HepG2 (cell line): ENCODE measurements at regions not wholly inside any gene's neighbourhood (a gene's known extent, or its start where the extent isn't known, plus 50 kb on each side); places are given as distances from the start of the nearest gene placed in this dataset.

Experiments
- ATAC-seq: fragments of 200-7000 bp; cut with Tn5 transposase; 3 replicates; pipeline ENCODE4 v1.9.1; 2020; ENCODE audit warnings: mild to moderate bottlenecking, moderate library complexity
- BruUV-seq: library from RNA; stranded (reverse); fragments of 400-500 nt; replicated peaks from 2 replicates; lab custom pipeline; 2021; lab: Mats Ljungman, UMichigan
- CTCF ChIA-PET: fragments of 300-600 bp; formaldehyde crosslinking; extraction: SDS; loops from one replicate; lab custom pipeline; 2021; ENCODE audit warnings: low total read pairs, inconsistent platforms, low intra/inter-chr PET ratio; lab: Yijun Ruan, JAX
- POLR2A ChIA-PET: fragments of 350-600 bp; sonication (Branson Sonifier 250); formaldehyde crosslinking; loops from one replicate; lab custom pipeline; 2020; ENCODE audit warnings: antibody characterized with exemption, inconsistent platforms; lab: Yijun Ruan, JAX
- DNase-seq: peaks from one replicate; pipeline ENCODE4 v3.0.0-alpha.2; 2015; ENCODE audit warnings: low spot score
- FAIRE-seq: peaks from 3 replicates; lab custom pipeline; 2011; peaks lifted over from hg19 to GRCh38; lab: Jason Lieb, UNC
- H2AFZ ChIP-seq: one replicate; pipeline ENCODE4 v1.6.1; 2011; ENCODE audit warnings: low read length, inconsistent platforms
- H3K27ac ChIP-seq: fragments of 300-600 bp; 3 replicates; pipeline ENCODE4 v1.8.0; 2011; ENCODE audit warnings: mixed run types, mild to moderate bottlenecking, mixed read lengths, low read length, inconsistent platforms; ENCODE audit not compliant: insufficient read depth; ENCODE audit errors: extremely low read length
- H3K27me3 ChIP-seq, 2 experiments: fragments of 200-600 bp in 1 of 2; 2 replicates in 1 of 2; 3 replicates in 1 of 2; pipeline versions ENCODE4 v1.6.0 to v1.8.0; 2011; ENCODE audit warnings: low read length in 2 of 2, mild to moderate bottlenecking in 2 of 2, moderate library complexity in 2 of 2, inconsistent platforms in 1 of 2; ENCODE audit not compliant: insufficient read depth in 2 of 2, control insufficient read depth in 1 of 2
- H3K36me3 ChIP-seq, 2 experiments: fragments of 200-600 bp in 1 of 2; replicated peaks in 1 of 2; 2 replicates in 1 of 2; 3 replicates in 1 of 2; pipeline versions ENCODE4 v1.5.1 to v1.8.0; 2011; ENCODE audit warnings: low read length in 2 of 2, inconsistent platforms in 1 of 2; ENCODE audit not compliant: insufficient read depth in 2 of 2, control insufficient read depth in 1 of 2
- H3K4me1 ChIP-seq: 2 replicates; pipeline ENCODE4 v1.5.1; 2012; ENCODE audit warnings: low read length, inconsistent platforms; ENCODE audit not compliant: insufficient read depth
- H3K4me2 ChIP-seq: 2 replicates; pipeline ENCODE4 v1.6.0; 2011; ENCODE audit warnings: low read depth, low read length, inconsistent platforms
- H3K4me3 ChIP-seq, 3 experiments: fragments of 200-600 bp in 1 of 3; sonication (generic), shearing (Covaris generic) in 1 of 3; replicated peaks in 1 of 3; 2 replicates each; pipeline ENCODE4 v1.5.1; 2011 to 2016; ENCODE audit warnings: low read length in 3 of 3, inconsistent platforms in 2 of 3, low read depth in 2 of 3, mild to moderate bottlenecking in 2 of 3, control low read depth in 1 of 3, mixed read lengths in 1 of 3; ENCODE audit not compliant: insufficient read depth in 1 of 3
- H3K79me2 ChIP-seq: one replicate; pipeline ENCODE4 v1.6.1; 2011; ENCODE audit warnings: low read length, inconsistent platforms; ENCODE audit not compliant: insufficient read depth
- H3K9ac ChIP-seq: 2 replicates; pipeline ENCODE4 v1.6.0; 2011; ENCODE audit warnings: mild to moderate bottlenecking, low read depth, low read length, inconsistent platforms; ENCODE audit not compliant: insufficient read depth
- H3K9me3 ChIP-seq: 2 replicates; pipeline ENCODE4 v1.5.1; 2012; ENCODE audit warnings: mild to moderate bottlenecking, low read length
- H4K20me1 ChIP-seq: 2 replicates; pipeline ENCODE4 v1.6.0; 2011; ENCODE audit warnings: inconsistent platforms, mild to moderate bottlenecking, low read length, moderate library complexity; ENCODE audit not compliant: insufficient read depth
- FLYWCH1 ChIP-seq: sonication (generic); formaldehyde crosslinking; IDR thresholded peaks from 2 replicates; pipeline ENCODE4 v1.8.1; 2023; ENCODE audit warnings: mild to moderate bottlenecking, missing genetic modification reagents
- FOSL1 ChIP-seq: sonication (generic); formaldehyde crosslinking; IDR thresholded peaks from 2 replicates; pipeline ENCODE4 v1.9.0; 2021; ENCODE audit warnings: missing genetic modification reagents, borderline replicate concordance
- MED1 ChIP-seq: sonication (generic); formaldehyde crosslinking; IDR thresholded peaks from 2 replicates; pipeline ENCODE4 v1.4.0; 2020; ENCODE audit warnings: missing genetic modification reagents
- REXO4 ChIP-seq: sonication (generic); formaldehyde crosslinking; IDR thresholded peaks from 2 replicates; pipeline ENCODE4 v1.8.0; 2022; ENCODE audit warnings: missing genetic modification reagents, mild to moderate bottlenecking, borderline replicate concordance
- SSRP1 ChIP-seq: IDR thresholded peaks from 2 replicates; pipeline ENCODE4 v1.6.1; 2016; ENCODE audit warnings: control low read depth
- ZNF460 ChIP-seq: sonication (generic); formaldehyde crosslinking; IDR thresholded peaks from 2 replicates; pipeline ENCODE4 v1.5.1; 2020; ENCODE audit warnings: missing genetic modification reagents, mild to moderate bottlenecking, borderline replicate concordance
- ZNF550 ChIP-seq: sonication (generic); formaldehyde crosslinking; IDR thresholded peaks from 2 replicates; pipeline ENCODE4 v1.4.0; 2020; ENCODE audit warnings: mild to moderate bottlenecking, missing genetic modification reagents, borderline replicate concordance
- WGBS: methylation state at CpG from one replicate; pipeline ENCODE4 v1.1.6; 2017; ENCODE audit warnings: low lambda C conversion rate; 5-methylcytosine and 5-hydroxymethylcytosine counted together
- in situ Hi-C: cut with HindIII; loops from 2 replicates; pipeline ENCODE4 v1.10.0; 2017; ENCODE audit warnings: low pct_unique_long_range_greater_than_20kb; ENCODE audit not compliant: extremely low pct_ligation_motif_present
- intact Hi-C: fragments of 100-400 bp; cut with micrococcal nuclease; formaldehyde crosslinking; loops from one replicate; pipeline ENCODE4 v1.10.0; 2022; ENCODE audit not compliant: unreplicated experiment
- TF ChIP-seq, protein P1 (sequence below): sonication (generic); formaldehyde crosslinking; IDR thresholded peaks from 2 replicates; pipeline ENCODE4 v1.8.0; 2022; ENCODE audit warnings: mild to moderate bottlenecking, missing genetic modification reagents, moderate library complexity
- TF ChIP-seq, protein P2 (sequence below): sonication (generic); formaldehyde crosslinking; IDR thresholded peaks from 2 replicates; pipeline ENCODE4 v1.5.0; 2020; ENCODE audit warnings: missing genetic modification reagents, mild to moderate bottlenecking, borderline replicate concordance
- TF ChIP-seq, protein P3 (sequence below): sonication (generic); formaldehyde crosslinking; IDR thresholded peaks from 2 replicates; pipeline ENCODE4 v1.9.0; 2021; ENCODE audit warnings: missing genetic modification reagents, borderline replicate concordance

DNA sequence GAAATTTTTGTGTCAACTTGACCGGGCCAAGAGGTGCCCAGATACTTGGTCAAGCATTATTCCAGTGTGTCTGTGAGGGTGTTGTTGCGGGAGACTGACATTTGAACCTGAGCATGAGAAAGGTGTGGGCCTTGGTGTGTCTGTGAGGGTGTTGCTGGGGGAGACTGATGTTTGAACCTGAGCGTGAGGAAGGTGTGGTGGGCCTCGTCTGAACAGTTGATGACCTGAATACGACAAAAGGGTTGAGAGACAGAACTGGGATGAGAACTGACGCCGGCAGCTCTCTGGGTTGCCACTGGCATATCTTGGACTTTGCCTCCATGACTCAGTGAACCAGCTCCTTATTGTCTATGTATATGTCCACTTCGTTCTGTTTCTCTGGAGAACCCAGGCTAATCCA is 240.5 kb downstream of the ERMARD start (continued):
- TF ChIP-seq, protein P1, sequence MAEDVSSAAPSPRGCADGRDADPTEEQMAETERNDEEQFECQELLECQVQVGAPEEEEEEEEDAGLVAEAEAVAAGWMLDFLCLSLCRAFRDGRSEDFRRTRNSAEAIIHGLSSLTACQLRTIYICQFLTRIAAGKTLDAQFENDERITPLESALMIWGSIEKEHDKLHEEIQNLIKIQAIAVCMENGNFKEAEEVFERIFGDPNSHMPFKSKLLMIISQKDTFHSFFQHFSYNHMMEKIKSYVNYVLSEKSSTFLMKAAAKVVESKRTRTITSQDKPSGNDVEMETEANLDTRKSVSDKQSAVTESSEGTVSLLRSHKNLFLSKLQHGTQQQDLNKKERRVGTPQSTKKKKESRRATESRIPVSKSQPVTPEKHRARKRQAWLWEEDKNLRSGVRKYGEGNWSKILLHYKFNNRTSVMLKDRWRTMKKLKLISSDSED (CRISPR knock-in tag), result no peak
- TF ChIP-seq, protein P2, sequence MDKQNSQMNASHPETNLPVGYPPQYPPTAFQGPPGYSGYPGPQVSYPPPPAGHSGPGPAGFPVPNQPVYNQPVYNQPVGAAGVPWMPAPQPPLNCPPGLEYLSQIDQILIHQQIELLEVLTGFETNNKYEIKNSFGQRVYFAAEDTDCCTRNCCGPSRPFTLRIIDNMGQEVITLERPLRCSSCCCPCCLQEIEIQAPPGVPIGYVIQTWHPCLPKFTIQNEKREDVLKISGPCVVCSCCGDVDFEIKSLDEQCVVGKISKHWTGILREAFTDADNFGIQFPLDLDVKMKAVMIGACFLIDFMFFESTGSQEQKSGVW (CRISPR knock-in tag), result no peak
- no peak for TF ChIP-seq ZNF460
- TF ChIP-seq FLYWCH1 (CRISPR knock-in tag), result no peak
- no peak for TF ChIP-seq REXO4 (CRISPR knock-in tag)
- TF ChIP-seq FOSL1, result no peak

DNA sequence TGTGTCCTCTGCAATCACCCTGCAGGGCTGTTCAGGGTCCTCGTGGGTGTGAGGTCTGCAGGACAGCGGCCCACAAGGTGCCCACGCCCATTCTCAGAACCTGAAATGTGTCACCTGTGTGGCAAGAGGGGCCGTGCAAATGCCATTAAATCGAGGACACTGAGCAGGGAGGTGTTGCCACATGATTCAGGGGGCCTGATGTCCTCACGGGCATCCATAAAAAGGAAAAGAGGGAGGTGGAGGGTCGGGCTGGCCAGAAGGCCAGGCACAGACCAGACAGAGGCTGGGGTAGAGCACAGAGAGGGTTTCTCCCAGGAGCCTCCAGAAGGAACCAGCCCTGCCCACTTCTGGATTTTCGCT is 239.6 kb downstream of the ERMARD start:
- no peak overlapping the region for H2AFZ ChIP-seq
- WGBS, result 15% methylated on average over 8 of the region's 8 CpGs
- no peaks in the 10 kb centered on the region for H4K20me1 ChIP-seq
- H3K79me2 ChIP-seq, result no peaks in the 10 kb centered on the region
- H3K9me3 ChIP-seq, result no peaks in the 10 kb centered on the region
- ATAC-seq (no peak), DNase-seq (no peak), FAIRE-seq (no peak)
- in situ Hi-C loops, result no loop called here
- no peak overlapping the region for H3K4me2 ChIP-seq
- H3K9ac ChIP-seq, result no peak overlapping the region
- H3K4me1 ChIP-seq, result no peaks in the 10 kb centered on the region
- TF ChIP-seq SSRP1 (CRISPR knock-in tag) (no peak), ZNF550 (CRISPR knock-in tag) (no peak), MED1 (CRISPR knock-in tag) (no peak)
- TF ChIP-seq, protein P3, sequence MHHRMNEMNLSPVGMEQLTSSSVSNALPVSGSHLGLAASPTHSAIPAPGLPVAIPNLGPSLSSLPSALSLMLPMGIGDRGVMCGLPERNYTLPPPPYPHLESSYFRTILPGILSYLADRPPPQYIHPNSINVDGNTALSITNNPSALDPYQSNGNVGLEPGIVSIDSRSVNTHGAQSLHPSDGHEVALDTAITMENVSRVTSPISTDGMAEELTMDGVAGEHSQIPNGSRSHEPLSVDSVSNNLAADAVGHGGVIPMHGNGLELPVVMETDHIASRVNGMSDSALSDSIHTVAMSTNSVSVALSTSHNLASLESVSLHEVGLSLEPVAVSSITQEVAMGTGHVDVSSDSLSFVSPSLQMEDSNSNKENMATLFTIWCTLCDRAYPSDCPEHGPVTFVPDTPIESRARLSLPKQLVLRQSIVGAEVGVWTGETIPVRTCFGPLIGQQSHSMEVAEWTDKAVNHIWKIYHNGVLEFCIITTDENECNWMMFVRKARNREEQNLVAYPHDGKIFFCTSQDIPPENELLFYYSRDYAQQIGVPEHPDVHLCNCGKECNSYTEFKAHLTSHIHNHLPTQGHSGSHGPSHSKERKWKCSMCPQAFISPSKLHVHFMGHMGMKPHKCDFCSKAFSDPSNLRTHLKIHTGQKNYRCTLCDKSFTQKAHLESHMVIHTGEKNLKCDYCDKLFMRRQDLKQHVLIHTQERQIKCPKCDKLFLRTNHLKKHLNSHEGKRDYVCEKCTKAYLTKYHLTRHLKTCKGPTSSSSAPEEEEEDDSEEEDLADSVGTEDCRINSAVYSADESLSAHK (CRISPR knock-in tag), result no peak
- no peak overlapping the region for H3K4me3 ChIP-seq
- POLR2A ChIA-PET, result no interaction called here
- H3K27ac ChIP-seq, result no peak overlapping the region
- intact Hi-C loops, result no loop called here
- CTCF ChIA-PET, result no interaction called here
- H3K36me3 ChIP-seq, result no peaks in the 10 kb centered on the region
- no TSS peak for BruUV-seq
- H3K27me3 ChIP-seq, result peaks cover 2 to 38% of the 10 kb centered on the region in 2 experiments; a peak in 4 of 5 replicates
